ENCODE measurements at regions not wholly inside any gene's neighbourhood (a gene's known extent, or its start where the extent isn't known, plus 50 kb on each side); places are given as distances from the start of the nearest gene placed in this dataset.
"Not testable (repeated sequence)": the region's sequence is repeated elsewhere in the genome, so short reads cannot be mapped to it uniquely, and the experiment has no call there.

DNA sequence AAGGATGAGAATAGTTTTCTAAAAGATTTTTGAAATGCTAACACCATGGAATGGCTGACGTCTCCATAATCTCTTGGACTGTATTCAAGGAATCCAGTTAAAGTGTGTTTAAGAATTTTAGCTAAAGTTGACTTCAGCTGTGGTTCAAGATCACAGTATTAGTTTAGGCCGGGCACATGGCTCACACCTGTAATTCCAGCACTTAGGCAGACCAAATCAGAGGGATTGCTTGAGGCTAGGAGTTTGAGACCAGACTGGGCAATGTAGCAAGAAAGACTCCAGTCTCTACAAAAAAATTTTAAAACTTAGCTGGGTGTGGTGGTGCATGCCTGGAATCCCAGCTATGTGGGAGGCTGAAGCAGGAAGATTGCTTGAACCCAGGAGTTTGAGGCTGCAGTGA is 68.2 kb downstream of the RFPL4B start:
- H3K4me1 ChIP-seq = no peaks in the 10 kb centered on the region
- intact Hi-C loops (cut with DNase I; ENCODE audit: low total_unique reads) = no loop called here
- H3K36me3 ChIP-seq = no peaks in the 10 kb centered on the region
- H3K27me3 ChIP-seq = no peaks in the 10 kb centered on the region
- TF ChIP-seq POLR2A (IDR thresholded peaks at IDR 0.05) = no peak
- TF ChIP-seq, protein P1, sequence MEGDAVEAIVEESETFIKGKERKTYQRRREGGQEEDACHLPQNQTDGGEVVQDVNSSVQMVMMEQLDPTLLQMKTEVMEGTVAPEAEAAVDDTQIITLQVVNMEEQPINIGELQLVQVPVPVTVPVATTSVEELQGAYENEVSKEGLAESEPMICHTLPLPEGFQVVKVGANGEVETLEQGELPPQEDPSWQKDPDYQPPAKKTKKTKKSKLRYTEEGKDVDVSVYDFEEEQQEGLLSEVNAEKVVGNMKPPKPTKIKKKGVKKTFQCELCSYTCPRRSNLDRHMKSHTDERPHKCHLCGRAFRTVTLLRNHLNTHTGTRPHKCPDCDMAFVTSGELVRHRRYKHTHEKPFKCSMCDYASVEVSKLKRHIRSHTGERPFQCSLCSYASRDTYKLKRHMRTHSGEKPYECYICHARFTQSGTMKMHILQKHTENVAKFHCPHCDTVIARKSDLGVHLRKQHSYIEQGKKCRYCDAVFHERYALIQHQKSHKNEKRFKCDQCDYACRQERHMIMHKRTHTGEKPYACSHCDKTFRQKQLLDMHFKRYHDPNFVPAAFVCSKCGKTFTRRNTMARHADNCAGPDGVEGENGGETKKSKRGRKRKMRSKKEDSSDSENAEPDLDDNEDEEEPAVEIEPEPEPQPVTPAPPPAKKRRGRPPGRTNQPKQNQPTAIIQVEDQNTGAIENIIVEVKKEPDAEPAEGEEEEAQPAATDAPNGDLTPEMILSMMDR (IDR thresholded peaks at IDR 0.05) = no peak
- DNase-seq = no peak
- no peaks in the 10 kb centered on the region for H3K9me3 ChIP-seq
- no peak overlapping the region for H3K27ac ChIP-seq
- H3K4me3 ChIP-seq = no peak overlapping the region

GRCh38 chr6:112416866-112417265 is 69.7 kb downstream of the RFPL4B start:
- DNase-seq = peak in 1 of 2 donors; percentile 49
- Histone ChIP-seq H3K4me3 (no peak overlapping the region), H3K4me1 (no peaks in the 10 kb centered on the region), H3K9me3 (no peaks in the 10 kb centered on the region), H3K27ac (no peak overlapping the region), H3K36me3 (no peaks in the 10 kb centered on the region), H3K27me3 (no peaks in the 10 kb centered on the region)
- intact Hi-C loops (cut with DNase I; ENCODE audit: low total_unique reads) = no loop called here
- TF ChIP-seq, protein P1 (IDR thresholded peaks at IDR 0.05) = no peak
- no peak for TF ChIP-seq POLR2A (IDR thresholded peaks at IDR 0.05)

GRCh38 chr6:112427011-112427410 is 79.9 kb downstream of the RFPL4B start:
- DNase-seq; H3K36me3 ChIP-seq; intact Hi-C loops (cut with DNase I; ENCODE audit: low total_unique reads); H3K27me3 ChIP-seq; H3K4me1 ChIP-seq; H3K27ac ChIP-seq; H3K9me3 ChIP-seq; H3K4me3 ChIP-seq: not testable (repeated sequence)

DNA sequence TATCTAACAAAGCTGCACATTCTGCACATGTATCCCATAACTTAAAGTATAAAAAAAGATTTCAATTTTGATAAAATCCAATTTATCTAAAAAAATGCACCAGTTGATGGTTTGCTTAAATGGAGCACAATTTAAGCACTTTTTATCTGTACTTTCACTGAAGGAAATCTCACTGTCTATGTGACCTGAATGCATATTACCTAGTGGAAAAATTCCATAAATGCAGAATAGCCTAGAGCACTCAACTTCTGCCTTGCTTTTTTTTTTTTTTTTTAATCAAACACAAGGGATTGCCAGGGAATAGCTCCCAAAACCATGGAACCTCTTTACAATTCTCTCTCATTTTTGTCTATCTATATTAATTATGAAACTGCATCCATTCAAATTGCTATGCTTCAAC is 80.4 kb downstream of the RFPL4B start:
- H3K9me3 ChIP-seq = no peaks in the 10 kb centered on the region
- intact Hi-C loops (cut with DNase I; ENCODE audit: low total_unique reads) = no loop called here
- H3K36me3 ChIP-seq = no peaks in the 10 kb centered on the region
- no peak for DNase-seq
- no peak overlapping the region for H3K27ac ChIP-seq
- H3K4me1 ChIP-seq = no peaks in the 10 kb centered on the region
- H3K27me3 ChIP-seq = no peaks in the 10 kb centered on the region
- TF ChIP-seq, protein P1 (IDR thresholded peaks at IDR 0.05) = no peak
- no peak for TF ChIP-seq POLR2A (IDR thresholded peaks at IDR 0.05)
- no peak overlapping the region for H3K4me3 ChIP-seq

DNA sequence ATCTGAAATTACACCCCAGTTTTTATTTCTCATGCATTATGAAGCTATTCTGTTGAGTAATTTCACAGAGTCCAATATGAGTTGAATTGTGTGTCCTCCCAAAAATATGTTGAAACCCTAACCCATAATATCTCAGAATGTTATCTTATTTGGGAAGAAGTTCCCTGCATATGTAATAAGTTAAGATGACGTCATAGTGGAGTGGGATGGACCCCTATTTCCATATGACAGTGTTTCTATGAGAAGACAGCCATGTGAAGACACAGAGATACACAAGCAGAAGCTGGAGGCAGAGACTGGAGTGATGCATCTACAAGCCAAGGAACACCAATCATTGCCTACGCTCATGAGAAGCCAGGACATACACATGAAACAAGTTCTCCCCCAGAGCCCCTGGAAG is 81.3 kb downstream of the RFPL4B start:
- H3K27ac ChIP-seq = no peak overlapping the region
- no peaks in the 10 kb centered on the region for H3K4me1 ChIP-seq
- no peaks in the 10 kb centered on the region for H3K36me3 ChIP-seq
- no peak for TF ChIP-seq POLR2A (IDR thresholded peaks at IDR 0.05)
- H3K9me3 ChIP-seq = no peaks in the 10 kb centered on the region
- H3K4me3 ChIP-seq = no peak overlapping the region
- intact Hi-C loops (cut with DNase I; ENCODE audit: low total_unique reads) = no loop called here
- no peak for DNase-seq
- H3K27me3 ChIP-seq = no peaks in the 10 kb centered on the region

GRCh38 chr6:112429226-112429625 is 82.1 kb downstream of the RFPL4B start:
- intact Hi-C loops (cut with DNase I; ENCODE audit: low total_unique reads) = no loop called here

More at GRCh38 chr6:112429226-112429625, 82.1 kb downstream of the RFPL4B start:
- H3K27ac ChIP-seq = no peak overlapping the region
- no peaks in the 10 kb centered on the region for H3K27me3 ChIP-seq
- no peaks in the 10 kb centered on the region for H3K4me1 ChIP-seq
- no peaks in the 10 kb centered on the region for H3K36me3 ChIP-seq
- H3K9me3 ChIP-seq = no peaks in the 10 kb centered on the region
- TF ChIP-seq, protein P1 (IDR thresholded peaks at IDR 0.05) = no peak
- no peak for TF ChIP-seq POLR2A (IDR thresholded peaks at IDR 0.05)
- DNase-seq = no peak
- H3K4me3 ChIP-seq = no peak overlapping the region
